ENCODE measurements at regions not wholly inside any gene's neighbourhood (a gene's known extent, or its start where the extent isn't known, plus 50 kb on each side); places are given as distances from the start of the nearest gene placed in this dataset.
A peak's percentile ranks its signal among the peaks of the same experiment; 100 is the strongest.

DNA sequence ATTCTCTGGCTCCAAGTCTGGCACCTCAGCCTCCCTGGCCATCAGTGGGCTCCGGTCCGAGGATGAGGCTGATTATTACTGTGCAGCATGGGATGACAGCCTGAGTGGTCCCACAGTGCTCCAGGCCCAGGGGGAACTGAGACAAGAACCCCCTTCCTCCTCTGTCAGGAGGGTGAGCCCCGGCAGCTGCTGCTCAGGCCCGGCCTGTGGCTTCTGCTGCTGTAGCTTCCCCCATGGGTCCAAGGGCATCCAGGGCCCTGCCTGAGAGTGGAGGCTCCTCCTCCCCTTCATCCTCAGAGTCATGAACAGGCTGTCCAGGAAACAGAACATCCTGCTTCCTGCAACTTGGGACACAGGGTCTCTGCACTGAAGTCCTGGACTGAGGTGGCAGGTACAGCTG, 113.6 kb downstream of the VPREB1 start:
- no peaks in the 10 kb centered on the region for H3K79me2 ChIP-seq (ENCODE audit: control insufficient read depth, insufficient read depth, low read length)
- intact Hi-C loops (cut with micrococcal nuclease): loop anchor here (5.0 kb wide), 3 partner anchors 64 to 326 kb away; no protein-coding TSS in a partner anchor
- no peak overlapping the region for H3K4me3 Mint-ChIP-seq
- peaks cover 29 to 49% of the 10 kb centered on the region in 2 donors for H3K4me1 ChIP-seq (ENCODE audit: control insufficient read depth in 2 of 2, insufficient read depth in 2 of 2, low read length in 2 of 2)
- no peaks in the 10 kb centered on the region for H3K27me3 Mint-ChIP-seq
- H3K36me3 ChIP-seq (replicated peaks in 1 of 2; ENCODE audit: control extremely low read depth in 1 of 2, control insufficient read depth in 1 of 2, extremely low read depth in 1 of 2, insufficient read depth in 2 of 2, low read length in 1 of 2): no peaks in the 10 kb centered on the region
- no peak for TF ChIP-seq EZH2 (IDR thresholded peaks at IDR 0.05; ENCODE audit: borderline replicate concordance, insufficient read depth, low read depth, low read length, poor library complexity, severe bottlenecking)
- H3K27ac Mint-ChIP-seq: peak overlapping the region; percentile 90
- POLR2A ChIA-PET: interaction anchor here (1.0 to 1.2 kb wide), 3 partner anchors 17 to 596 kb away, joined by 3 to 5 read pairs (median 3); no protein-coding TSS in a partner anchor
- H3K4me2 ChIP-seq (replicated peaks; ENCODE audit: low read depth, low read length, poor library complexity, severe bottlenecking): peak overlapping the region; percentile 26
- no peak overlapping the region for H3K9ac ChIP-seq (ENCODE audit: low read length)
- H3K27me3 ChIP-seq (replicated peaks in 1 of 4; ENCODE audit: control extremely low read depth in 1 of 4, control insufficient read depth in 3 of 4, insufficient read depth in 4 of 4, low read length in 3 of 4): no peaks in the 10 kb centered on the region
- peaks cover 59% of the 10 kb centered on the region for H3K4me1 Mint-ChIP-seq
- DNase-seq (peak; percentile 58), ATAC-seq (ENCODE audit: low read depth) (peak; percentile 6)
- peaks cover 1 to 3% (median 2%) of the 10 kb centered on the region in 3 donors for H3K9me3 ChIP-seq (ENCODE audit: control extremely low read depth in 1 of 3, control insufficient read depth in 2 of 3, insufficient read depth in 1 of 3, low read length in 2 of 3)
- peak overlapping the region in 1 of 5 experiments; percentile 18 for H3K4me3 ChIP-seq (ENCODE audit: control extremely low read depth in 1 of 5, extremely low read depth in 1 of 5, insufficient read depth in 1 of 5, low read depth in 2 of 5, low read length in 4 of 5)
- H2AFZ ChIP-seq (ENCODE audit: insufficient read depth, low read depth, low read length, poor library complexity, severe bottlenecking): no peak overlapping the region
- 42% methylated on average over 4 of the region's 4 CpGs for WGBS (ENCODE audit: insufficient coverage)
- H4K20me1 ChIP-seq (ENCODE audit: control insufficient read depth, insufficient read depth, low read length, poor library complexity, severe bottlenecking): no peaks in the 10 kb centered on the region
- H3K9me3 Mint-ChIP-seq (ENCODE audit: insufficient read depth): peaks cover 5% of the 10 kb centered on the region
- CTCF ChIA-PET: interaction anchor here (0.5 to 3.8 kb wide), 18 partner anchors 10 to 599 kb away, joined by 3 to 22 read pairs (median 5); no protein-coding TSS in a partner anchor
- peak overlapping the region; percentile 61 to 71 for H3K27ac ChIP-seq (ENCODE audit: low read length in 2 of 2)

DNA sequence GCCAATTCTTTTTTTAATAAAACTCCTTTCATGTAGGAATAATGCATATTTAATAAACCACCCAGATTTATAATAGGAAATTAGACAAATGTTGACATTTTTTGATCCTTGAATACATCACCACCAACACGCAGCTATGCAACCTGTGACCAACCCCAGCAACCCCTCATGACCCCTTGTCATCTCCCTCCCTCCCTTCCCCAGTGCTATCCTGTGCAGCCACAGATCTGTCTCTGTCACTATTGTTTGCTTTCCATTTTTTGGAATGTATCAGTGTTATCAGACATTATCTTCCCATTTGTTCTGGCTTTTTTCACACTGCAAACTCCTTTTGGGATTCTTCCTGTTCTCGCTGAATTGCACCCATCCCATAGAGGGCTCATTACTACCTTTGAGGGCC, 114.1 kb downstream of the VPREB1 start:
- no peaks in the 10 kb centered on the region for H3K36me3 ChIP-seq (replicated peaks in 1 of 2; ENCODE audit: control extremely low read depth in 1 of 2, control insufficient read depth in 1 of 2, extremely low read depth in 1 of 2, insufficient read depth in 2 of 2, low read length in 1 of 2)
- ATAC-seq (ENCODE audit: low read depth): no peak
- CTCF ChIA-PET: interaction anchor here (0.5 to 3.8 kb wide), 8 partner anchors 10 to 308 kb away, joined by 3 to 22 read pairs (median 5); no protein-coding TSS in a partner anchor
- no CpG with 5 or more reads among the region's 2 CpGs for WGBS (ENCODE audit: insufficient coverage)
- Mint-ChIP-seq H3K9me3 (ENCODE audit: insufficient read depth) (peaks cover 5% of the 10 kb centered on the region), H3K4me1 (peaks cover 59% of the 10 kb centered on the region), H3K27me3 (no peaks in the 10 kb centered on the region), H3K4me3 (no peak overlapping the region), H3K27ac (no peak overlapping the region)
- peaks cover 33 to 49% of the 10 kb centered on the region in 2 donors for H3K4me1 ChIP-seq (ENCODE audit: control insufficient read depth in 2 of 2, insufficient read depth in 2 of 2, low read length in 2 of 2)
- TF ChIP-seq EZH2 (IDR thresholded peaks at IDR 0.05; ENCODE audit: borderline replicate concordance, insufficient read depth, low read depth, low read length, poor library complexity, severe bottlenecking) (no peak), CTCF (IDR thresholded peaks at IDR 0.05) (no peak)
- H3K4me3 ChIP-seq (ENCODE audit: control extremely low read depth in 1 of 5, extremely low read depth in 1 of 5, insufficient read depth in 1 of 5, low read depth in 2 of 5, low read length in 4 of 5): no peak overlapping the region
- no peaks in the 10 kb centered on the region for H3K27me3 ChIP-seq (replicated peaks in 1 of 4; ENCODE audit: control extremely low read depth in 1 of 4, control insufficient read depth in 3 of 4, insufficient read depth in 4 of 4, low read length in 3 of 4)
- H4K20me1 ChIP-seq (ENCODE audit: control insufficient read depth, insufficient read depth, low read length, poor library complexity, severe bottlenecking): no peaks in the 10 kb centered on the region
- no peak overlapping the region for H3K9ac ChIP-seq (ENCODE audit: low read length)
- H3K4me2 ChIP-seq (replicated peaks; ENCODE audit: low read depth, low read length, poor library complexity, severe bottlenecking): no peak overlapping the region
- H3K79me2 ChIP-seq (ENCODE audit: control insufficient read depth, insufficient read depth, low read length): no peaks in the 10 kb centered on the region
- POLR2A ChIA-PET: no interaction called here
- intact Hi-C loops (cut with micrococcal nuclease): loop anchor here (5.0 kb wide), 3 partner anchors 64 to 326 kb away; no protein-coding TSS in a partner anchor
- H3K27ac ChIP-seq (ENCODE audit: low read length in 2 of 2): peak overlapping the region in 1 of 2 donors; percentile 71
- peaks cover 1 to 3% (median 2%) of the 10 kb centered on the region in 3 donors for H3K9me3 ChIP-seq (ENCODE audit: control extremely low read depth in 1 of 3, control insufficient read depth in 2 of 3, insufficient read depth in 1 of 3, low read length in 2 of 3)
- DNase-seq: no peak
- H2AFZ ChIP-seq (ENCODE audit: insufficient read depth, low read depth, low read length, poor library complexity, severe bottlenecking): no peak overlapping the region
